ENCODE measurements at regions not wholly inside any gene's neighbourhood (a gene's known extent, or its start where the extent isn't known, plus 50 kb on each side); places are given as distances from the start of the nearest gene placed in this dataset.

- Histone ChIP-seq H3K14ac (ENCODE audit: insufficient read length) (no peak overlapping the region), H3K4me3 (ENCODE audit: extremely low read depth in 1 of 4, insufficient read depth in 2 of 4, low read depth in 3 of 4, low read length in 4 of 4) (no peak overlapping the region), H3K4ac (replicated peaks; ENCODE audit: insufficient read length, low read depth, low read length) (no peak overlapping the region), H3K23ac (ENCODE audit: insufficient read length) (no peak overlapping the region), H3K23me2 (ENCODE audit: low read depth, low read length) (no peaks in the 10 kb centered on the region), H3K18ac (ENCODE audit: extremely low read depth, low read length) (no peak overlapping the region; the same call in 1 of the 2 replicates), H3K27ac (ENCODE audit: low read depth, low read length) (no peak overlapping the region), H2BK120ac (replicated peaks; ENCODE audit: low read depth, low read length) (no peak overlapping the region), H2BK15ac (ENCODE audit: low read length) (no peak overlapping the region), H3K4me1 (replicated peaks in 1 of 4; ENCODE audit: control insufficient read depth in 3 of 4, insufficient read depth in 4 of 4, low read length in 3 of 4) (peaks cover 0 to 4% (median 0%) of the 10 kb centered on the region in 4 experiments; a peak in 1 of 7 replicates), H2AK5ac (ENCODE audit: low read depth, low read length) (no peak overlapping the region), H3K36me3 (ENCODE audit: control insufficient read depth in 2 of 4, insufficient read depth in 4 of 4, low read length in 3 of 4) (no peaks in the 10 kb centered on the region), H3K79me2 (ENCODE audit: control insufficient read depth in 1 of 2, insufficient read depth in 2 of 2, low read length in 2 of 2) (no peaks in the 10 kb centered on the region), H3K9me3 (ENCODE audit: insufficient read depth in 2 of 2, low read depth in 1 of 2, low read length in 1 of 2) (no peaks in the 10 kb centered on the region), H3K79me1 (ENCODE audit: low read depth, low read length) (no peaks in the 10 kb centered on the region), H2AFZ (ENCODE audit: low read length) (peak overlapping the region; percentile 85), H3K4me2 (ENCODE audit: insufficient read depth in 1 of 2, low read depth in 2 of 2, low read length in 2 of 2) (peak overlapping the region; percentile 7 to 32; a peak in 2 of 4 replicates), H4K5ac (ENCODE audit: insufficient read length, low read depth, low read length) (no peak overlapping the region), H4K20me1 (replicated peaks in 1 of 2; ENCODE audit: control insufficient read depth in 1 of 2, insufficient read depth in 2 of 2, low read length in 2 of 2) (no peaks in the 10 kb centered on the region), H3K56ac (replicated peaks; ENCODE audit: insufficient read length, low read depth, low read length) (no peak overlapping the region), H2BK20ac (ENCODE audit: low read length) (no peak overlapping the region), H4K91ac (replicated peaks; ENCODE audit: insufficient read length, low read length) (no peak overlapping the region), H4K8ac (ENCODE audit: extremely low read depth, insufficient read depth, low read length) (no peak overlapping the region), H3K27me3 (replicated peaks in 1 of 4; ENCODE audit: control insufficient read depth in 3 of 4, extremely low read depth in 1 of 4, insufficient read depth in 3 of 4, low read length in 3 of 4) (0 out of 7 replicates have a peak, but pooled peaks cover 0 to 2% (median 0%) of the 10 kb centered on the region in 4 experiments), H3K9ac (replicated peaks in 1 of 4; ENCODE audit: extremely low read depth in 1 of 4, low read depth in 3 of 4, low read length in 3 of 4) (no peak overlapping the region), H2BK5ac (ENCODE audit: low read depth, low read length) (no peak overlapping the region), H2BK12ac (ENCODE audit: low read depth, low read length) (no peak overlapping the region; the same call in 1 of the 2 replicates)
- WGBS, 2 experiments (ENCODE audit: extremely low coverage in 1 of 2, insufficient coverage in 1 of 2, insufficient read length in 1 of 2, insufficient replicate concordance in 2 of 2, low coverage in 1 of 2, low lambda C conversion rate in 2 of 2, missing lambda C conversion rate in 1 of 2), result 36% methylated on average over 11 of the region's 11 CpGs; no CpG with 5 or more reads in 1 of the 2 experiments
- DNase-seq (ENCODE audit: low read depth in 1 of 2, low spot score in 2 of 2) (peak; percentile 70 to 72), FAIRE-seq (peak; percentile 97)
- CTCF ChIA-PET (ENCODE audit: partially characterized antibody), result interaction anchor here (0.6 to 5.9 kb wide), 27 partner anchors 9 to 294 kb away, joined by 3 to 39 read pairs (median 4); no protein-coding TSS in a partner anchor
- POLR2A ChIA-PET (ENCODE audit: partially characterized antibody), result interaction anchor here (0.7 to 0.9 kb wide), 3 partner anchors 9 to 65 kb away, joined by 3 to 4 read pairs (median 3); no protein-coding TSS in a partner anchor
- TF ChIP-seq EGR1 (IDR thresholded peaks at IDR 0.05; ENCODE audit: borderline replicate concordance, low read depth, low read length) (no peak), EP300 (IDR thresholded peaks at IDR 0.05; ENCODE audit: borderline replicate concordance in 1 of 2, low read depth in 2 of 2, low read length in 2 of 2) (no peak), BCL11A (IDR thresholded peaks at IDR 0.05; ENCODE audit: low read depth in 2 of 2, low read length in 2 of 2) (no peak), RAD21 (IDR thresholded peaks at IDR 0.05 in 1 of 2, conservative IDR thresholded peaks at IDR 0.05 in 1 of 2; ENCODE audit: low read depth in 2 of 2, low read length in 2 of 2) (peak; percentile 60 to 67), HDAC6 (IDR thresholded peaks at IDR 0.05; ENCODE audit: low read depth, low read length) (no peak), USF2 (IDR thresholded peaks at IDR 0.05; ENCODE audit: low read length) (no peak)
- TF ChIP-seq, protein P1, sequence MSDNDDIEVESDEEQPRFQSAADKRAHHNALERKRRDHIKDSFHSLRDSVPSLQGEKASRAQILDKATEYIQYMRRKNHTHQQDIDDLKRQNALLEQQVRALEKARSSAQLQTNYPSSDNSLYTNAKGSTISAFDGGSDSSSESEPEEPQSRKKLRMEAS (IDR thresholded peaks at IDR 0.05), result peak; percentile 72
Measured at GRCh38 chr14:22099942-22100763, 426.5 kb upstream of the OR4E1 start.
